ENCODE measurements at regions not wholly inside any gene's neighbourhood (a gene's known extent, or its start where the extent isn't known, plus 50 kb on each side); places are given as distances from the start of the nearest gene placed in this dataset.
"Not testable (repeated sequence)": the region's sequence is repeated elsewhere in the genome, so short reads cannot be mapped to it uniquely, and the experiment has no call there.

GRCh38 chr16:86948046-86948445 is 369.1 kb downstream of the C16orf95 start:
- no peak for DNase-seq

- DNase-seq, result no peak
These were observed 368.1 kb downstream of the C16orf95 start for GRCh38 chr16:86949116-86949515.

GRCh38 chr16:86949630-86950029 is 367.6 kb downstream of the C16orf95 start:
- no peak for DNase-seq

- DNase-seq, result no peak
These were observed 366.0 kb downstream of the C16orf95 start for GRCh38 chr16:86951041-86951822.

GRCh38 chr16:86951831-86952598 is 365.2 kb downstream of the C16orf95 start:
- no peak for DNase-seq

- no peak for DNase-seq
These were observed 364.4 kb downstream of the C16orf95 start for GRCh38 chr16:86952769-86953168.

- no peak for DNase-seq
These were observed 363.4 kb downstream of the C16orf95 start for GRCh38 chr16:86953631-86954391.

- DNase-seq, result no peak
These were observed 361.9 kb downstream of the C16orf95 start for GRCh38 chr16:86955136-86955855.

- DNase-seq, result no peak
These were observed 360.8 kb downstream of the C16orf95 start for GRCh38 chr16:86956437-86956836.

- not testable (repeated sequence) for DNase-seq
These were observed 359.5 kb downstream of the C16orf95 start for GRCh38 chr16:86957662-86958198.

GRCh38 chr16:86958423-86958822 is 358.8 kb downstream of the C16orf95 start:
- no peak for DNase-seq

GRCh38 chr16:86959091-86959651 is 358.0 kb downstream of the C16orf95 start:
- DNase-seq, result no peak

- DNase-seq, result no peak
These were observed 357.5 kb downstream of the C16orf95 start for GRCh38 chr16:86959729-86960128.

GRCh38 chr16:86960266-86960665 is 356.9 kb downstream of the C16orf95 start:
- no peak for DNase-seq

GRCh38 chr16:86961171-86961601 is 356.0 kb downstream of the C16orf95 start:
- DNase-seq, result no peak

- DNase-seq, result no peak
These were observed 354.9 kb downstream of the C16orf95 start for GRCh38 chr16:86962259-86962658.

- no peak for DNase-seq
These were observed 354.3 kb downstream of the C16orf95 start for GRCh38 chr16:86962913-86963312.

- DNase-seq, result no peak
These were observed 353.3 kb downstream of the C16orf95 start for GRCh38 chr16:86963600-86964575.

GRCh38 chr16:86964796-86965241 is 352.4 kb downstream of the C16orf95 start:
- DNase-seq, result no peak

- no peak for DNase-seq
These were observed 351.9 kb downstream of the C16orf95 start for GRCh38 chr16:86965331-86965730.

Data from stimulated activated naive CD4-positive, alpha-beta T cell treated with Interleukin-2 at 50 U/mL for 16 hours (primary cell).